CD4-positive, alpha-beta T cell treated with Interleukin-6 for 4 hours (primary cell): ENCODE measurements at regions not wholly inside any gene's neighbourhood (a gene's known extent, or its start where the extent isn't known, plus 50 kb on each side); places are given as distances from the start of the nearest gene placed in this dataset.

Experiments used
- DNase-seq: peaks from one replicate; pipeline ENCODE4 v3.0.0-alpha.2; 2020; ENCODE audit warnings: mixed read lengths

GRCh38 chr2:22807872-22808271 is 577.1 kb upstream of the KLHL29 start:
- no peak for DNase-seq

- no peak for DNase-seq
Measured at GRCh38 chr2:22810602-22811001, 574.4 kb upstream of the KLHL29 start.

GRCh38 chr2:22812065-22812680 is 572.8 kb upstream of the KLHL29 start:
- no peak for DNase-seq

- no peak for DNase-seq
Measured at GRCh38 chr2:22817197-22817596, 567.8 kb upstream of the KLHL29 start.

- no peak for DNase-seq
Measured at GRCh38 chr2:22821458-22821857, 563.5 kb upstream of the KLHL29 start.

- DNase-seq, result no peak
Measured at GRCh38 chr2:22822835-22823234, 562.1 kb upstream of the KLHL29 start.

- DNase-seq, result no peak
Measured at GRCh38 chr2:22824618-22825017, 560.4 kb upstream of the KLHL29 start.

- DNase-seq, result no peak
Measured at GRCh38 chr2:22826703-22827102, 558.3 kb upstream of the KLHL29 start.

GRCh38 chr2:22829791-22830190 is 555.2 kb upstream of the KLHL29 start:
- DNase-seq, result no peak

GRCh38 chr2:22832196-22832595 is 552.8 kb upstream of the KLHL29 start:
- DNase-seq, result no peak

- no peak for DNase-seq
Measured at GRCh38 chr2:22838461-22838860, 546.5 kb upstream of the KLHL29 start.

- no peak for DNase-seq
Measured at GRCh38 chr2:22842205-22842869, 542.6 kb upstream of the KLHL29 start.

- no peak for DNase-seq
Measured at GRCh38 chr2:22843919-22844537, 541.0 kb upstream of the KLHL29 start.

GRCh38 chr2:22850310-22850709 is 534.7 kb upstream of the KLHL29 start:
- DNase-seq, result no peak

- DNase-seq, result no peak
Measured at GRCh38 chr2:22854588-22854987, 530.4 kb upstream of the KLHL29 start.

GRCh38 chr2:22855081-22855480 is 529.9 kb upstream of the KLHL29 start:
- DNase-seq, result no peak

- DNase-seq, result no peak
Measured at GRCh38 chr2:22855761-22856184, 529.2 kb upstream of the KLHL29 start.

- no peak for DNase-seq
Measured at GRCh38 chr2:22867973-22868372, 517.0 kb upstream of the KLHL29 start.

- DNase-seq, result no peak
Measured at GRCh38 chr2:22878121-22878520, 506.9 kb upstream of the KLHL29 start.

- DNase-seq, result no peak
Measured at GRCh38 chr2:22879009-22879863, 505.7 kb upstream of the KLHL29 start.

GRCh38 chr2:22880161-22880560 is 504.8 kb upstream of the KLHL29 start:
- no peak for DNase-seq

GRCh38 chr2:22882011-22882410 is 503.0 kb upstream of the KLHL29 start:
- no peak for DNase-seq

- DNase-seq, result no peak
Measured at GRCh38 chr2:22882643-22883042, 502.3 kb upstream of the KLHL29 start.
